BLaER1 treated with 17β-estradiol and CSF1 and Interleukin-3, amounts not matched to agents 10 nM and 100 nM (cell line): ENCODE measurements at regions not wholly inside any gene's neighbourhood (a gene's known extent, or its start where the extent isn't known, plus 50 kb on each side); places are given as distances from the start of the nearest gene placed in this dataset.

Experiments
- H3K27ac ChIP-seq, 11 experiments: shearing (Covaris generic); formaldehyde crosslinking; 2 replicates each; pipeline ENCODE4 v1.8.1; 2022
- H3K27me3 ChIP-seq, 11 experiments: shearing (Covaris generic); formaldehyde crosslinking; 2 replicates each; pipeline ENCODE4 v1.8.1; 2022
- H3K36me3 ChIP-seq, 11 experiments: shearing (Covaris generic); formaldehyde crosslinking; 2 replicates each; pipeline ENCODE4 v1.8.1; 2022
- H3K4me1 ChIP-seq, 10 experiments: shearing (Covaris generic); formaldehyde crosslinking; 2 replicates each; pipeline ENCODE4 v1.8.1; 2022
- H3K4me2 ChIP-seq, 11 experiments: shearing (Covaris generic); formaldehyde crosslinking; 2 replicates each; pipeline ENCODE4 v1.8.1; 2022
- H3K4me3 ChIP-seq, 10 experiments: shearing (Covaris generic); formaldehyde crosslinking; 2 replicates each; pipeline ENCODE4 v1.8.1; 2022
- H3K9ac ChIP-seq, 11 experiments: shearing (Covaris generic); formaldehyde crosslinking; 2 replicates each; pipeline ENCODE4 v1.8.1; 2022
- H3K9me3 ChIP-seq, 11 experiments: shearing (Covaris generic); formaldehyde crosslinking; replicated peaks in 1 of 11; 2 replicates each; pipeline ENCODE4 v1.8.1; 2022
- H4K20me1 ChIP-seq, 11 experiments: shearing (Covaris generic); formaldehyde crosslinking; 2 replicates each; pipeline ENCODE4 v1.8.1; 2022
- Cebpa-rat ChIP-seq, 11 experiments: shearing (Covaris generic); IDR thresholded peaks; 2 replicates each; pipeline ENCODE4 v1.8.1; 2022

DNA sequence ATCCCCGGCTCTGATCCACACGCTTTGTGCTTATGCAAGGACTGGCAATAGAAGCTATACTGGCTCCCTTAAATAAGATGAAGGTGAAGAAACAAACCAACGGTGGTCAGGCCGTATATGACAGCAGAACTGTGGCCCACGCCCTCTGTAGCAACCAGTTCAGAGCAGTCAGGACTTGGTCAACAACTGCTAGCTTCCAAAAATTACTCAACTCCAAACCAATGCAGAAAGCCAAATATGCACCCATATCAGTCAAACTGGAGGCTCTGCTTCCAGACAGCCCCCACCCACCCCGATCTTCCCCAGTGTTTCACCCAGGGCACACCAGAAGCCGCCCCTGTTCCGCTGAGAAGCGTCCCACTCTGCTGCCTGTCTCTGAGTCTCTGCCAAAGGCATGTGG, 222.3 kb upstream of the MGMT start:
- Histone ChIP-seq H3K4me2 (no peak overlapping the region), H3K9ac (no peak overlapping the region)

DNA sequence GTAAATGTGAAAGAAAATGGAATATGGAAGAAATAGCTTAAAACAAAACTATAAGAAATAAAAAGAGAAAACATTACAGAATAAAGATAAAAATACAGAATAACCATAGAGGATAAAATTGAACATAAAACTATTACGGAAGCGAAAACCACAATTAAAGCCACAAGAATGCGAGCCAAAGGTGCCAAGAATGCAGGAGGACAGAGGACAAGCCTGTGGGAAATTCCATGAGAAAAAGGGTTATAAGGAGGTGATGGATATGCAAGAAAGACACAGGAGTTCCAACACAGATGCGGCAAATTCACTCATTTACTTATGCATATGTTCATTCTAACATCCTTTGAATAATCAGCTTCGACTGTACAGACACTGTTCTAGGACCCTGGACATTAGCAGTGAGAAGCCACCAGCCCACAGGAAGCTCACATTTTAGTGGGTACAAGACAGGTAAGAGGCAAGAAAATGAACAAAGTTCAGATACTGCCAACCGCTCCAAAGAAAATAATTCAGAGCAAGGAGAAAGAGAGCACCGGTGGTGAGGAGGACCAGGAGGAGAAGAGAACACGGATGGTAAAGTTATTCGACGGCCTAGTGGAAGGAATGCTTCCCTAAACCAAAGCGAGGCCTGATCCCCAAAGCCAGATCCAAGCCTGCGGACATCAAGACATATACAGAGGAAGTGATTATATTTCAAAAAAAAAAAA, 213.7 kb upstream of the MGMT start:
- Histone ChIP-seq H3K27ac (no peak overlapping the region), H3K4me3 (no peak overlapping the region), H3K9ac (no peak overlapping the region), H3K4me1 (no peaks in the 10 kb centered on the region), H3K4me2 (no peak overlapping the region), H3K27me3 (no peaks in the 10 kb centered on the region), H3K9me3 (peaks cover 10 to 23% (median 20%) of the 10 kb centered on the region in 11 experiments; a peak in 21 of 22 replicates), H3K36me3 (no peaks in the 10 kb centered on the region), H4K20me1 (no peaks in the 10 kb centered on the region)
- TF ChIP-seq Cebpa-rat (IDR thresholded peaks at IDR 0.05), result no peak

More for the DNA sequence above, 222.3 kb upstream of the MGMT start:
- H3K4me1 ChIP-seq, result no peaks in the 10 kb centered on the region
- no peaks in the 10 kb centered on the region for H4K20me1 ChIP-seq
- TF ChIP-seq Cebpa-rat (IDR thresholded peaks at IDR 0.05), result no peak
- no peaks in the 10 kb centered on the region for H3K27me3 ChIP-seq
- no peaks in the 10 kb centered on the region for H3K36me3 ChIP-seq
- H3K9me3 ChIP-seq, result no peaks in the 10 kb centered on the region
- H3K27ac ChIP-seq, result no peak overlapping the region
- no peak overlapping the region for H3K4me3 ChIP-seq

DNA sequence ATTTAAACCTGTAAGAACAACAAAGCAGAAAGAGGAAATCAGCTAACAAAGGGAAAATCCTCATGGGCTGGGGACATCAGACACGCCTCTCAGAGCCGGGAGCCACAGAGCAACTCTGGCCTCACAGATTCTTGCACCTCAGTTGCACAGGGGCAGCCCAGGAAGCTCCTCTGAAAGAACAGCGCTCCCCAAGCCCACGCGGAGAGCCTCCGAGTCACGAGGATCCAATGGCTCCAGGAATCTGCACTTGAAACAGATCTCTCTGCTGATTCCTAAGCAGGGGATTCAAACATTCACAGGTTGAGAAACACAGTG, 213.2 kb upstream of the MGMT start:
- no peak overlapping the region for H3K4me2 ChIP-seq
- no peak for TF ChIP-seq Cebpa-rat (IDR thresholded peaks at IDR 0.05)
- H3K9me3 ChIP-seq, result peaks cover 10 to 23% (median 20%) of the 10 kb centered on the region in 11 experiments; a peak in 21 of 22 replicates
- H4K20me1 ChIP-seq, result no peaks in the 10 kb centered on the region
- no peak overlapping the region for H3K9ac ChIP-seq
- no peaks in the 10 kb centered on the region for H3K4me1 ChIP-seq
- no peaks in the 10 kb centered on the region for H3K36me3 ChIP-seq
- H3K4me3 ChIP-seq, result no peak overlapping the region
- no peaks in the 10 kb centered on the region for H3K27me3 ChIP-seq
- H3K27ac ChIP-seq, result no peak overlapping the region

DNA sequence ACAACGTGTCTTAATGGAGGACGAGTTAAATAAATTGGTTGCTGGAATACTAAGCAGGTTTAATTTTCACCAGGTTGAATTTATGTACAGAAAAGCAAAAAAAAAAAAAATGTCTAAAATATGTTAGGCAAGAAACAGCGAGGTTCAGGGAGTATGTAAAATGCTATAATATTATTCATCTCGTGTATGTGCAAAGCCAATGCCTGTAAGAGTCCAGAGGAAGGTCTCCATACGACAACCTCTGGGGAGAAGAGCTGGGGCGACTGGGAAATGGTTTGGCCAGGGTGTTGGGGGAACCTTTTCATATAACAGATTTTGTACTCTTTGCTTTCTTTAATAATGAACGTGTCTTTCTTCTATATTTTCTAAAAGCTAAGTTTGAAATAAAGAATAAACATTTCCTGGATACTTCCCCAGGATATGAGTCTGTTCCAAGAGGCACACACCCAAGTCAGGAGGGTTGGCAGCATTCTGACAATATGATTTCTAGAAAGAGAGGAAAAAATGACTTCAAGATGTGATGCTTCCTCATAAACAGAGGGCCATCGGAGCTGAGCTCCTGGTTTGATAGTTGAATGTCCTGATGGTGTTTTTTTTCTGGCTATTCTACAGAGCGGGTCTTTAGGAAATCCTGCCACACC, 208.6 kb upstream of the MGMT start:
- H3K27me3 ChIP-seq, result no peaks in the 10 kb centered on the region

DNA sequence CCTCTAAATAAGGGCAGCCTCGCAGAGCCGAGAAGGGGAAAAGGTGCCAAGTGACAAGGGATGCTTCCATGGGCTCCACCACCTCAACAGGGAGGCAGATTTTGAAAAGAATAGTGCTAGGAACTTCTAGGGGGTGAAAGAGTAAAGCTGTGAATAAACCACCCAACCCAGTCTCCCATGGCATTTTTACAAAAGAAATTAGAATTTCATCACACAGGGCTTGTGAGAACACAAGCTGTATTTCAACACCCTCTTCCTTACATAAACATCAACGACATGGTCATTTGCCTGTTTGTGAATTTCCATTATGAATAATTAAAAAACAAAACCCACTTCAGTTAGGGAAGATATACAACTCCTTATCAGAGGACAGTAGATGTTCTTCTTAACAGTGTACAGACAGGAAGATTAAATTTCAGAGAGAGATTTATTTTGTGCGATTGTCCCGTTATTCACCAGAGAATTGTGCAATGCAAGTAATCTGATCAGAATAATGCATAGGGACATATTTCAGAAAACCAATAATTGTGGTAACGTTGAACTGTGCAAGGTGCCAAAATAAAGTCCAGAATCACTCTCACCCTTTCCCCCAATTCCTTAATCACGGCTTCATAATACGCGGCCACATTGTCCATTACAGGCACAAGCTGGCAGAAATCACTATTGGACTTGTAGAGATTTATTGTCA, 207.8 kb upstream of the MGMT start:
- TF ChIP-seq Cebpa-rat (IDR thresholded peaks at IDR 0.05), result no peak
- H3K4me1 ChIP-seq, result no peaks in the 10 kb centered on the region
- H3K27me3 ChIP-seq, result no peaks in the 10 kb centered on the region

More for the DNA sequence above, 208.6 kb upstream of the MGMT start:
- no peaks in the 10 kb centered on the region for H4K20me1 ChIP-seq
- TF ChIP-seq Cebpa-rat (IDR thresholded peaks at IDR 0.05), result no peak
- H3K4me1 ChIP-seq, result no peaks in the 10 kb centered on the region
- H3K4me3 ChIP-seq, result no peak overlapping the region
- no peaks in the 10 kb centered on the region for H3K36me3 ChIP-seq
- H3K9me3 ChIP-seq, result peaks cover 0 to 1% (median 0%) of the 10 kb centered on the region in 11 experiments; a peak in 1 of 22 replicates
- no peak overlapping the region for H3K27ac ChIP-seq
- H3K4me2 ChIP-seq, result no peak overlapping the region
- no peak overlapping the region for H3K9ac ChIP-seq

DNA sequence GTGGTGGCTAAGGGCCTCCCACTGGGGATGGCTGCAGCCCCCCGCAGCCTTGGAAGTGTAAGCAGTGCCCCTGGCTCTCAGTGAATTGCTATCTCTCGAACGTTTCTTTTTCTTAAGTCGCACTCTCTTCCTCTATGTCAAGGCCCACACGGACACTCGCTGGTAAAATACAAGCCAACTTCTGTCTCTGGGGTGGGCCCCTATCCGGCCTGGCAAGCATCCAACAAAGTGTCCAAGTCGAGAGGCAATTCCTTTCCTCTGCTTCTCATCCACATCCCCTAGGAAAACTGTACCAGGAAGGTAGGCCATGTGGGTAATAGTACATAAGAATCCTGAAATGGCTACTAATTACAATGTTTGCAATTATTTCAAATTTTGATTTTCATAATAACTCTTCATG, 194.9 kb upstream of the MGMT start:
- no peak overlapping the region for H3K9ac ChIP-seq
- no peaks in the 10 kb centered on the region for H4K20me1 ChIP-seq
- TF ChIP-seq Cebpa-rat (IDR thresholded peaks at IDR 0.05), result no peak
- no peaks in the 10 kb centered on the region for H3K27me3 ChIP-seq
- no peaks in the 10 kb centered on the region for H3K9me3 ChIP-seq
- peaks cover 0 to 12% (median 0%) of the 10 kb centered on the region in 10 experiments; a peak in 6 of 20 replicates for H3K4me1 ChIP-seq
- no peaks in the 10 kb centered on the region for H3K36me3 ChIP-seq
- no peak overlapping the region for H3K4me3 ChIP-seq
- H3K4me2 ChIP-seq, result no peak overlapping the region
- no peak overlapping the region for H3K27ac ChIP-seq

More for the DNA sequence above, 207.8 kb upstream of the MGMT start:
- Histone ChIP-seq H3K36me3 (no peaks in the 10 kb centered on the region), H3K4me2 (no peak overlapping the region), H3K27ac (no peak overlapping the region), H3K9me3 (no peaks in the 10 kb centered on the region), H3K4me3 (no peak overlapping the region), H3K9ac (no peak overlapping the region), H4K20me1 (no peaks in the 10 kb centered on the region)

DNA sequence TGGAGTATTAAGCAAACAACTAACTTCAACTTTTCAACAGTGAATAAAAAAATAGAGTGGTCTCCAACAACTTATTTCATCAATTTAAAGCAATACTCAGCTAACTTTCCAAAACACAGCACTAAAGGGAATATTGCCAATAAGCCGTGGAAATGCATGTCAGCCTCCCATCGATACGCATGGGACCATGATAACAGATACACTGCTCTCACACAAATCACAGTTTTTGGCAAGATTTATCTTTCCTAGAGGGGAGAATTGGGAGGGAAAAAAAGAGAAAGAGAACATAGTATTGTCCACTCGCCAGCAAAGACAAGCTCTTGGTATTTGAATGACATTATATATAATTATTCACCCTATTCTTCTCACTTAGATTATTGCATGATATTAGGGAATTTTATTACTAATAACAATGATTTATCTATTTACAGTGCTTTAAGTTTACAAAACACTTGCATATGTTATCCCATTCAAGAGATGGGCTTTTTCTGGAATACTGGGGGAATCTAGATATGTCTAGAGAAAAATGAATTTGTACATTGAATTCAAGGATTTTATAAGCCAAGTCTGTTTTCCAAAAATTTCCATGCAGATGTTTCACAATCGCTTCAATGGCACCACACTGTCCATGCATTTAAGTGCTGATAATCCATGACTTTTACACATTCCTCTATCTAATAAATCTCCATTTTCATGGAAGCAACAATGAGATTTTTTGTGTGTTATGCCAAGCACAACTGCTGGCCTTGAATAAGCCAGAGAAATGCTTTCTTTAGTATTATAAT, 194.0 kb upstream of the MGMT start:
- Histone ChIP-seq H3K9me3 (no peaks in the 10 kb centered on the region), H3K4me2 (no peak overlapping the region), H3K4me1 (peaks cover 0 to 12% (median 0%) of the 10 kb centered on the region in 10 experiments; a peak in 6 of 20 replicates), H3K36me3 (no peaks in the 10 kb centered on the region), H3K9ac (no peak overlapping the region), H3K27me3 (no peaks in the 10 kb centered on the region), H4K20me1 (no peaks in the 10 kb centered on the region), H3K27ac (no peak overlapping the region), H3K4me3 (no peak overlapping the region)
- TF ChIP-seq Cebpa-rat (IDR thresholded peaks at IDR 0.05), result no peak

DNA sequence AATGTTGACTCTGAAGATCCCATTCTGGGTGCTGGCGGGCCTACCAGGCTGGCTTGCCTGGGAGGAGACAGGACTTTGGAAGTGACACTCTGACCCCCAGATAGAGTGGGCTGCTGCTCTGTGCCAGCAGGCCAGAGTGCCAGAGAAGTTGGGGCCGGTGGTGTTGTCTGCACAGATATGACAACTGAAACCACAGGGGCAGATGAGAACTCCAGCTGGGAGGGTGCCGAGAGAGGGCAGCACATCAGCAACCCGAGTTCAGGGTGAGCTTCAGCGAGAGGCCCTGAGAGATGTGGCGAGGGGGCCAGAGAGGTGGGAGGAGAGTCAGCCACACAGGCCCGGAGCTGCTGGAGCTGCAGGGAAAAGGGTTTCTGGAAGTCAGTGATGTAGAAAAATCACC, 193.2 kb upstream of the MGMT start:
- Histone ChIP-seq H3K9me3 (no peaks in the 10 kb centered on the region), H3K27me3 (no peaks in the 10 kb centered on the region), H3K4me1 (peaks cover 0 to 12% (median 0%) of the 10 kb centered on the region in 10 experiments; a peak in 6 of 20 replicates), H3K36me3 (no peaks in the 10 kb centered on the region), H3K27ac (no peak overlapping the region), H3K4me3 (no peak overlapping the region), H3K9ac (no peak overlapping the region), H3K4me2 (no peak overlapping the region), H4K20me1 (no peaks in the 10 kb centered on the region)
- TF ChIP-seq Cebpa-rat (IDR thresholded peaks at IDR 0.05), result no peak
